ENCODE measurements at regions not wholly inside any gene's neighbourhood (a gene's known extent, or its start where the extent isn't known, plus 50 kb on each side); places are given as distances from the start of the nearest gene placed in this dataset.

DNA sequence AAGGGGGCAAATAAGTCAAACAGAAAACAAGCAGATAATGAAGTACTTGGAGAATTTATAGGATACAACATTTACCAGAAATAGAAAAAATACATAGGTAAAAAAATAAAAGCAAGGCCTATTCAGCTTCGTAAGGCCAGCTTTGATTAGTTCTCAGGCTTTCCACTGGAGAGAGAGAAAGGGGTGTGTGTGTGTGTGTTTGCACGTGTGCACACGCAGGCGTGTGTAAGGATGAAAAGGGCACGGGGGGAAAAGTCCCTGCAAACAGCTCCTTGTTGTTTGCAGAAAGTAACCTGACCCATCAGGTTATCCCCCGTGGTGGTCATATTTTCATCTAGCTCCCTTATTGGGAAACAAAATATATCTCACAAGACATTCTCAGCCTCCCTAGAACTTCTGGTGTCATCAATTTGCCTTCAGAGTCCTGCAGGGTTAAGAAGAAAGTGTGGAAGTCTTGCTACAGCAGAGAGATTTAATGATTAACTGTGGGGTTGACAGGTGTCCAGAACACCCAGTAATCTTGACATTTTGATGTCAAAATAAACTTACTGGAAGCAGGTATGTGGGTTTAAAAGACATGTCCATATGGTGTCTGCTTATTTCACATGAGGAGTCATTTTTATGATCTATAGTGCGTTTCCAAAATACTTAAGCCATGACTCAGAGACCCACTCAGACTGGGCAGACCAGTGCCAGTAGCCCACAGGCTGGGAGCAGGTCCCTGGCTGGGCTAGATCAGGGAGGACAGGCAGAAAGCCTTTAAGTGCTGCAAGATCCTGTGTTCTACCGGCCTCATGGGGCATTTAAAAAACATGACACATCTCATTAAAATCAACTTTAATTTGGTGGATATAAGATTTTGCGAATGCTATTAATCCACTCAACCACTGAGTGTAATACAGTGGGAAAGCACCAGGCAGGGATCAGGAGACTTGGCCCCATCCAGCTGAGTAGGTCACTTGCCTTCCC lies 487.6 kb upstream of the CAMK1G start:
- no peaks in the 10 kb centered on the region for H3K36me3 ChIP-seq (ENCODE audit: insufficient read depth, low read length)
- no peaks in the 10 kb centered on the region for H3K27me3 ChIP-seq (ENCODE audit: insufficient read depth, low read length)
- H2AFZ ChIP-seq (ENCODE audit: low read depth, low read length): no peak overlapping the region
- H3K9me3 ChIP-seq (ENCODE audit: low read length): no peaks in the 10 kb centered on the region
- no peak overlapping the region for H3K4me3 ChIP-seq (ENCODE audit: low read length)
- no peaks in the 10 kb centered on the region for H3K4me1 ChIP-seq (ENCODE audit: insufficient read depth, low read length)

- no peaks in the 10 kb centered on the region for H3K36me3 ChIP-seq (ENCODE audit: insufficient read depth, low read length)
- no peaks in the 10 kb centered on the region for H3K9me3 ChIP-seq (ENCODE audit: low read length)
- H3K4me3 ChIP-seq (ENCODE audit: low read length): no peak overlapping the region
- H3K27me3 ChIP-seq (ENCODE audit: insufficient read depth, low read length): no peaks in the 10 kb centered on the region
- H2AFZ ChIP-seq (ENCODE audit: low read depth, low read length): no peak overlapping the region
- H3K4me1 ChIP-seq (ENCODE audit: insufficient read depth, low read length): no peaks in the 10 kb centered on the region
Observed at GRCh38 chr1:209100460-209100859, 483.1 kb upstream of the CAMK1G start.

- H2AFZ ChIP-seq (ENCODE audit: low read depth, low read length): no peak overlapping the region
- H3K27me3 ChIP-seq (ENCODE audit: insufficient read depth, low read length): no peaks in the 10 kb centered on the region
- no peaks in the 10 kb centered on the region for H3K9me3 ChIP-seq (ENCODE audit: low read length)
- H3K4me1 ChIP-seq (ENCODE audit: insufficient read depth, low read length): no peaks in the 10 kb centered on the region
- H3K4me3 ChIP-seq (ENCODE audit: low read length): no peak overlapping the region
- no peaks in the 10 kb centered on the region for H3K36me3 ChIP-seq (ENCODE audit: insufficient read depth, low read length)
Observed at GRCh38 chr1:209101106-209101505, 482.4 kb upstream of the CAMK1G start.

DNA sequence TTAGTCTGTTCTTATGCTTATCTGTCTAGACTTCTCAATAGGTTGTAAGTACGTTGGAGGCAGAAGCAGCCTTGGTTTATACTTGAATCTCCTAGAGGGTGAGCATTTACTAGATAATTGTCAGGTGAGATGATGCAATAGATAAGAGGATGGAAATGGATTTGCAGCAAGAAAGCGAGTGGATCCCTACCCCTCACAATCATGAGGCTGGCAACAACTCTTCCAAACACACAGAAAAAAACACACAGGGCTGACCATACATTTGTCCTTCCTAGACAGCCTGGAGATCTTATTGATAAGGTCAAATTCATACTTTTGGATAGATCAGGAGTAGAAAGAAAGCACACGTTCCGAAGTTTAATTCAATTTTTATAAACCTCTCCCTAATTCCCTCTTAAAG lies 481.4 kb upstream of the CAMK1G start:
- H3K27me3 ChIP-seq (ENCODE audit: insufficient read depth, low read length): no peaks in the 10 kb centered on the region
- no peak overlapping the region for H2AFZ ChIP-seq (ENCODE audit: low read depth, low read length)
- H3K4me1 ChIP-seq (ENCODE audit: insufficient read depth, low read length): no peaks in the 10 kb centered on the region
- no peaks in the 10 kb centered on the region for H3K9me3 ChIP-seq (ENCODE audit: low read length)
- no peaks in the 10 kb centered on the region for H3K36me3 ChIP-seq (ENCODE audit: insufficient read depth, low read length)
- no peak overlapping the region for H3K4me3 ChIP-seq (ENCODE audit: low read length)

DNA sequence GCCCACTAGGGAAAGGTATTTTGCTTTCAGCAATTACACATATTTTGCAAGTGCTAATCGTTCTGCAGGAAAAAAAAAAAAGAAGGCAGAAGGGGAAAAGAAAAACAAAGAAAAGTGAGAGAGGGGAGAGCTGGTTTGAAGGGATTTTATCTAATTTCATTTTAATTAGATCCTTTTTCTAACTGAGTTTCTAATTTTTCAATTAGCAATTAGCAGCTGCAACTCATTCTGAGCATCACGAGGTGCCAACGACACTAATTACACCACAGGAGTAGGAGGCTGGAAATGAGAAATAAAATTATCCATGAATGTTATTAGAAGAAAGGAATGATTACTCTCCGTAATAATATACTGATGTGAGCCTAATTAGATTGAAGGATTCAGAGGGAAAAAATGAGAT lies 481.0 kb upstream of the CAMK1G start:
- H3K27me3 ChIP-seq (ENCODE audit: insufficient read depth, low read length): no peaks in the 10 kb centered on the region
- H3K36me3 ChIP-seq (ENCODE audit: insufficient read depth, low read length): no peaks in the 10 kb centered on the region
- no peak overlapping the region for H2AFZ ChIP-seq (ENCODE audit: low read depth, low read length)
- H3K4me3 ChIP-seq (ENCODE audit: low read length): no peak overlapping the region
- H3K9me3 ChIP-seq (ENCODE audit: low read length): no peaks in the 10 kb centered on the region
- H3K4me1 ChIP-seq (ENCODE audit: insufficient read depth, low read length): no peaks in the 10 kb centered on the region

- Histone ChIP-seq H2AFZ (ENCODE audit: low read depth, low read length) (no peak overlapping the region), H3K27me3 (ENCODE audit: insufficient read depth, low read length) (no peaks in the 10 kb centered on the region), H3K4me3 (ENCODE audit: low read length) (no peak overlapping the region), H3K9me3 (ENCODE audit: low read length) (no peaks in the 10 kb centered on the region), H3K4me1 (ENCODE audit: insufficient read depth, low read length) (no peaks in the 10 kb centered on the region), H3K36me3 (ENCODE audit: insufficient read depth, low read length) (no peaks in the 10 kb centered on the region)
Observed at GRCh38 chr1:209103092-209103491, 480.4 kb upstream of the CAMK1G start.

DNA sequence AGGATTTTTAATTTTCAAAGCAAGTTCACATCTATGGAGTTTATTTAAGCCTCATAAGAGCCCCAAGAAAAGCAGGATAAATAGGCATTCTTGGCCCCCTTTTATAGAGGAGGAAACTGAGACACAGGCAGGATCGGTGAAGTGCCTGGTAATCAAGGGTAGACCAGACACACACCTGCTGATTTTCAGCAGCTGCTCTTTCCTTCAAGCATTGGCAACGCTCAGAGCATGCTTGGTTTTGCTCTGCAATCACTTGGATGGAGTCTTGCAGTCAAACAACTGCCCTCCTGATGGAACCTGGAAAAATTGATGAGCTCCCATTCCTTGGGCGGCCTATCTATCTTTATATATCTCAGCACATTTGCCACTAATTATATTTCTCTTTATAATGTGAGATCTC lies 478.9 kb upstream of the CAMK1G start:
- Histone ChIP-seq H3K36me3 (ENCODE audit: insufficient read depth, low read length) (no peaks in the 10 kb centered on the region), H3K4me1 (ENCODE audit: insufficient read depth, low read length) (no peaks in the 10 kb centered on the region), H3K27me3 (ENCODE audit: insufficient read depth, low read length) (no peaks in the 10 kb centered on the region), H3K4me3 (ENCODE audit: low read length) (no peak overlapping the region), H2AFZ (ENCODE audit: low read depth, low read length) (no peak overlapping the region), H3K9me3 (ENCODE audit: low read length) (no peaks in the 10 kb centered on the region)

- Histone ChIP-seq H3K4me3 (ENCODE audit: low read length) (no peak overlapping the region), H2AFZ (ENCODE audit: low read depth, low read length) (no peak overlapping the region), H3K36me3 (ENCODE audit: insufficient read depth, low read length) (no peaks in the 10 kb centered on the region), H3K9me3 (ENCODE audit: low read length) (no peaks in the 10 kb centered on the region), H3K27me3 (ENCODE audit: insufficient read depth, low read length) (no peaks in the 10 kb centered on the region), H3K4me1 (ENCODE audit: insufficient read depth, low read length) (no peaks in the 10 kb centered on the region)
Observed at GRCh38 chr1:209105701-209106100, 477.8 kb upstream of the CAMK1G start.

DNA sequence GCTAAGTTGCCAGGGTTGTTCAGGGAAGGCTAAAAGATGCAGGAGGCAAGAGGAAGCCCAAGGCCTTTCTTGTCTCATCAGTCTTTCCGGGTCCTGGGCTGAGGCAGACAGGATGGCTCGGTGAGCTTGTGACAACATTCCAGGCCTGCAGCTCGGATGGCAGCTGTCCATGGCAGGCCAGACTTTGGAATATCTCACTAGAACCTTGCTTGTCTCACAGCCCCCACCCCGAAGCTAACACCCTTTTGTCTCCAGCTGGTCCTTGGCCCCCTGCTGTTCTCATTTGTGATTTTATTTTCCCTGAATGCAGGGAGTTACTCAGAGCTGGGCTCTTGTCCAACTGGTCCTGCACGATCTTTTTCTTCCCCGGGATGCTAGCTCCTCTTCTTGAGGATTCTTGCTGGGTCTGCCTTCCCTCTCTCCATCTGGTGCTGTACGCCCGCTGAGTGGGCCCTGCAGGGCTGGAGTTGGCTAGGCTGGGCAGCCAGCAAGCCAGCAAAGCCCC lies 477.2 kb upstream of the CAMK1G start:
- Histone ChIP-seq H3K36me3 (ENCODE audit: insufficient read depth, low read length) (no peaks in the 10 kb centered on the region), H3K27me3 (ENCODE audit: insufficient read depth, low read length) (no peaks in the 10 kb centered on the region), H2AFZ (ENCODE audit: low read depth, low read length) (no peak overlapping the region), H3K4me3 (ENCODE audit: low read length) (no peak overlapping the region), H3K4me1 (ENCODE audit: insufficient read depth, low read length) (no peaks in the 10 kb centered on the region), H3K9me3 (ENCODE audit: low read length) (no peaks in the 10 kb centered on the region)

DNA sequence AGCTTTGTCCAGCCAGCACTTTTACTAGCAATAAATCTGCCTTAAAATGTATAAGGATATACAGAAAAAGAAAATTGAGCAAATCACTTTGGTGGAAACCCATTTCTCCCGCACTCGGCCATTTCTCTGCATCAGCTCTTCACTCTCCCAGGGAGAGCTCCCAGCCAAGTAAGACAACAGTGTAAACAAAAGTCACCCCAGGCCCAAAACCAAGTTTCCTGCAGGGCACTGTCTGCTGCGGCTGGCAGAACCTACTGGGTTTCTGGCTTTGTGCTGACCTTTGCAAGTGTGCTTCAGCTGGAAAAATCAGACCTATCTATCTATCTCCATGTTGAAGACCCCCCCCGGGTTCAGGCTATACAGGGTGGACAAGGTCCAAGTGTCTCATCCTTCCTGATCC lies 476.7 kb upstream of the CAMK1G start:
- Histone ChIP-seq H3K4me1 (ENCODE audit: insufficient read depth, low read length) (no peaks in the 10 kb centered on the region), H2AFZ (ENCODE audit: low read depth, low read length) (no peak overlapping the region)

GRCh38 chr1:209107535-209107934 lies 476.0 kb upstream of the CAMK1G start:
- Histone ChIP-seq H3K27me3 (ENCODE audit: insufficient read depth, low read length) (no peaks in the 10 kb centered on the region), H3K9me3 (ENCODE audit: low read length) (no peaks in the 10 kb centered on the region), H3K4me3 (ENCODE audit: low read length) (no peak overlapping the region), H3K4me1 (ENCODE audit: insufficient read depth, low read length) (no peaks in the 10 kb centered on the region), H2AFZ (ENCODE audit: low read depth, low read length) (no peak overlapping the region), H3K36me3 (ENCODE audit: insufficient read depth, low read length) (no peaks in the 10 kb centered on the region)

More for the DNA sequence above, 476.7 kb upstream of the CAMK1G start:
- Histone ChIP-seq H3K27me3 (ENCODE audit: insufficient read depth, low read length) (no peaks in the 10 kb centered on the region), H3K4me3 (ENCODE audit: low read length) (no peak overlapping the region), H3K36me3 (ENCODE audit: insufficient read depth, low read length) (no peaks in the 10 kb centered on the region), H3K9me3 (ENCODE audit: low read length) (no peaks in the 10 kb centered on the region)

DNA sequence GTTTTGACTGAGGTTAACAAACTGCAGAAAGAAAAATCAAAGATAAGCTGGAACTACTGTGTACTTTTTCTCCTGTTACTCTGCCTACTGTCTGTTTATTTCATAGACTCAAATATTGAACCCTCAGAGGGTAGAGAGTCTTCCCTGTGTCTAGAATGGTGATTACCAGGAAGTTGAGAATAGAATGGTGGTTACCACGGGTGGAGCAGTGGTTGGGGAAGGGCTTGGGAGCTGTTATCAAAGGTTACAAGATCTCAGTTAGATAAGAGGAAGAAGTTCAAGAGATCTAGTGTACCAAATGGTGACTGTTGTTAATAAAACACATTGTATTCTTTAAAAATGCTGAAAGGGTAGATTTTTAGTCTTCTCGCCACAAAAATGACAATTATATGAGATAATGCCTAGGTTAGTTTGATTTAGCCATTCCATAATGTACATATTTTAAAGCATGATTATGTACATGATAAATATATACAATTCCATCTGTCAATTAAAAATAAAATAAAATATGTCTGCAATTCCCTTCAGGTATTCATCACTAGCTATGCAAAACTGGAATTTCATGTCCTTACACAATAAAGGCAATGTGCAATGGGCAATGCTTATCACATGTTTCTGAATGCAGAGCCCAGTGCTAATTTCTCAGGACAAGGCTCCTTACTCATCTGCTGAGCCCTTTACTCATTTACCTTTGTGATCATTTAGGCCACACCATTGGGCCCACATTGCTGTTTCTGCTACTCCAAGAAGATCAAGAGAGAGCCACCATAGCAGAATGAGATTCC lies 474.3 kb upstream of the CAMK1G start:
- no peaks in the 10 kb centered on the region for H3K4me1 ChIP-seq (ENCODE audit: insufficient read depth, low read length)
- no peaks in the 10 kb centered on the region for H3K27me3 ChIP-seq (ENCODE audit: insufficient read depth, low read length)
- H3K36me3 ChIP-seq (ENCODE audit: insufficient read depth, low read length): no peaks in the 10 kb centered on the region
- no peaks in the 10 kb centered on the region for H3K9me3 ChIP-seq (ENCODE audit: low read length)
- H3K4me3 ChIP-seq (ENCODE audit: low read length): no peak overlapping the region
- no peak overlapping the region for H2AFZ ChIP-seq (ENCODE audit: low read depth, low read length)

DNA sequence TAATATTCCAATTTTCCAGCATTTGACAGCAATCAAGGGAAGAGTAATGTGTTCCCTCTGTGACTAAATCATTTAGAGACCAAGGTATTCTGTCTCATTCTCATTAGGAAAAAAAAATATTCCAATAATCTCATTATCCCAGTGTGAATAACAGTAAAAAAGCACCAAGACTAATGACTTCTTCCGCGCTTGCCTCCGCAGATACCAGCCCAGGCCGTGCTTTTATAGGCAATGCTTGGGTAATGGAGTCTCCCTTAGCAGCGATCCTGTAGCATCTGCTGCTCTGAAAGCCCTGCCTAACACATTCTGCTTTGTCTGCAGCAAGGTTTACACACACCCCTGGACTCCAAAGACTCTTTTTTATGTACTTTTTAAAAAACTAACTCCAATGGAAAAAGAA lies 470.0 kb upstream of the CAMK1G start:
- Histone ChIP-seq H3K4me1 (ENCODE audit: insufficient read depth, low read length) (no peaks in the 10 kb centered on the region), H3K36me3 (ENCODE audit: insufficient read depth, low read length) (no peaks in the 10 kb centered on the region), H3K27me3 (ENCODE audit: insufficient read depth, low read length) (no peaks in the 10 kb centered on the region), H2AFZ (ENCODE audit: low read depth, low read length) (no peak overlapping the region), H3K9me3 (ENCODE audit: low read length) (no peaks in the 10 kb centered on the region), H3K4me3 (ENCODE audit: low read length) (no peak overlapping the region)
